ENCODE measurements at regions not wholly inside any gene's neighbourhood (a gene's known extent, or its start where the extent isn't known, plus 50 kb on each side); places are given as distances from the start of the nearest gene placed in this dataset.
A peak's percentile ranks its signal among the peaks of the same experiment; 100 is the strongest.

DNA sequence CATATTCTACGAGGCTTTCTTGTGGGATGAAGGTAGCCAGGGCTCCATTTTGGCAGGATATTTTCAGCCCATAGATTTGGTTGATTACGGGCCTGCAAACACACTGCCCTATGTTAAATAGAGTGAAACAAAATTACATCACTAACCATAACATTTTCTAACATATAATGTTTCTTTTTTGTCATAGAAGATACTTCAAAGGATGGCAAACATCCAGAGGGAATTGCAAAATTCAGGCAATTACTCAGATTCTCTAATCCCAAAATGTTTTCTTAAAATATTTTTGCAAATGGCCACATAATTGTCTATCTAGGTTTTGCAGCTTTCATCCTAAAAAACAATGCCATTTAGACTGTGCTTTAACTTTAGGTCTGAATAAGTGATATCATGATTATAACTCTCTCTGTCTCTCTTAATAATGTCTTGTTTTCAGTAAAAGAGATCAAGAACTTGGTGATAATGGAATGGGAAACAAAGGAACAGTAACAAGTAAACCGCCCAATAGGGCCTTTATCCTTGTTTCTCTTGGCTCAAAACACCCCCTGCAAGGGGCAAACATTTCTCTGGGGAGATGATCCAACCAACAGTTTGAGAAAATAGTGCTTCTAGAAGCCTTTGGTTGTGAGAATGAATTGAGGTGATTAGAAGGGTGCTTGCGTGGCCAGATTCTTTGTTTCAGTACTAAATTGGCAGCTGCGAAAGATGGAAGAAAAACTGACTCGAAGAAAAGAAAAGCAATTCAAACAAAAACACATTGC is 54.4 kb upstream of the BTG1 start:
- Histone ChIP-seq H3K79me2 (ENCODE audit: control insufficient read depth, insufficient read depth, low read length, unreplicated experiment) (no peaks in the 10 kb centered on the region), H3K36me3 (ENCODE audit: insufficient read depth, low read length) (no peaks in the 10 kb centered on the region), H3K27ac (ENCODE audit: low read depth, low read length) (0 out of 2 replicates have a peak overlapping the region, but pooled peaks have one; percentile 10), H2AFZ (ENCODE audit: low read length, unreplicated experiment) (peak overlapping the region; percentile 35), H3K27me3 (ENCODE audit: insufficient read depth, low read length) (no peaks in the 10 kb centered on the region), H3K4me3 (ENCODE audit: low read depth, low read length) (peak overlapping the region; percentile 19; the same call in 1 of the 2 replicates), H3K4me1 (ENCODE audit: control insufficient read depth, insufficient read depth, low read length, unreplicated experiment) (peaks cover 18% of the 10 kb centered on the region)

DNA sequence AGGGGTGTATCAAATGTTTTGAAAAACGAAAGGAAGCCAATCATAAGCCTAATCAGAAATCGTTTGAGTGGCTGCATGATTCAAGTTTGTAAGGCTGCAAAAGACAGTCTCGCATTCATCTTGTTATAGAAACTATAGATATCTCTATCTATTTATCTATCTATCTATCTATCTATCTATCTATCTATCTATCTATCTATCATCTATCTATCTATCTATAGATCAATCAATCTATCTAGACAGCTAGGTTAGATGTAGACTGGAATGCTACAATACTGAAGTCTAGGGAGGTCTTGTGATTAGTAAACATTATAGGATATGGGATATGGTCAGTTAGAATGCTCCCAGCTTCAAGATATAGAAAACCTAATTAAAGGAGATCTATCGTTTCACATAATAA is 52.2 kb upstream of the BTG1 start:
- Histone ChIP-seq H3K79me2 (ENCODE audit: control insufficient read depth, insufficient read depth, low read length, unreplicated experiment) (no peaks in the 10 kb centered on the region), H3K27ac (ENCODE audit: low read depth, low read length) (no peak overlapping the region), H3K36me3 (ENCODE audit: insufficient read depth, low read length) (no peaks in the 10 kb centered on the region), H3K27me3 (ENCODE audit: insufficient read depth, low read length) (no peaks in the 10 kb centered on the region), H3K4me3 (ENCODE audit: low read depth, low read length) (no peak overlapping the region), H3K4me1 (ENCODE audit: control insufficient read depth, insufficient read depth, low read length, unreplicated experiment) (peaks cover 18% of the 10 kb centered on the region), H2AFZ (ENCODE audit: low read length, unreplicated experiment) (no peak overlapping the region)

GRCh38 chr12:92196368-92196767 is 50.7 kb upstream of the BTG1 start:
- Histone ChIP-seq H2AFZ (ENCODE audit: low read length, unreplicated experiment) (no peak overlapping the region), H3K36me3 (ENCODE audit: insufficient read depth, low read length) (no peaks in the 10 kb centered on the region), H3K4me1 (ENCODE audit: control insufficient read depth, insufficient read depth, low read length, unreplicated experiment) (peaks cover 18% of the 10 kb centered on the region), H3K4me3 (ENCODE audit: low read depth, low read length) (no peak overlapping the region), H3K79me2 (ENCODE audit: control insufficient read depth, insufficient read depth, low read length, unreplicated experiment) (no peaks in the 10 kb centered on the region), H3K27ac (ENCODE audit: low read depth, low read length) (no peak overlapping the region), H3K27me3 (ENCODE audit: insufficient read depth, low read length) (no peaks in the 10 kb centered on the region)
